ENCODE measurements at regions not wholly inside any gene's neighbourhood (a gene's known extent, or its start where the extent isn't known, plus 50 kb on each side); places are given as distances from the start of the nearest gene placed in this dataset.

GRCh38 chr10:130382031-130382430, 245.8 kb downstream of the GLRX3 start:
- TF ChIP-seq CTCF (IDR thresholded peaks at IDR 0.05) (no peak), POLR2A (IDR thresholded peaks at IDR 0.05) (no peak), EP300 (IDR thresholded peaks at IDR 0.05) (no peak)
